OCI-LY3 (cell line): ENCODE measurements at regions not wholly inside any gene's neighbourhood (a gene's known extent, or its start where the extent isn't known, plus 50 kb on each side); places are given as distances from the start of the nearest gene placed in this dataset.
"Not testable (repeated sequence)": the region's sequence is repeated elsewhere in the genome, so short reads cannot be mapped to it uniquely, and the experiment has no call there.

Experiments used
- H2AFZ ChIP-seq: fragments of 200-600, 300-600 bp; shearing (Covaris generic); 2 replicates; pipeline ENCODE4 v1.6.0; 2014; ENCODE audit warnings: antibody characterized with exemption, low read depth, low read length
- H3K27ac ChIP-seq: fragments of 200-600, 300-600 bp; sonication (generic); 2 replicates; pipeline ENCODE4 v1.5.1; 2014; ENCODE audit warnings: mild to moderate bottlenecking, low read length, moderate library complexity, mixed read lengths
- H3K27me3 ChIP-seq: fragments of 200-600, 300-600 bp; sonication (generic); 2 replicates; pipeline ENCODE4 v1.6.1; 2014; ENCODE audit warnings: low read depth, low read length, mixed read lengths
- H3K36me3 ChIP-seq: fragments of 200-600, 300-600 bp; sonication (generic); replicated peaks from 2 replicates; pipeline ENCODE3; 2014; ENCODE audit warnings: low read depth, low read length, mixed read lengths
- H3K4me1 ChIP-seq: fragments of 300-600, 200-600 bp; sonication (generic); 2 replicates; pipeline ENCODE4 v1.6.1; 2014; ENCODE audit warnings: low read length, mixed read lengths
- H3K4me2 ChIP-seq: fragments of 200-600, 300-600 bp; sonication (generic); 2 replicates; pipeline ENCODE4 v1.6.1; 2014; ENCODE audit warnings: low read length, mixed read lengths
- H3K4me3 ChIP-seq: fragments of 300-600, 200-600 bp; sonication (generic); 2 replicates; pipeline ENCODE4 v1.5.1; 2014; ENCODE audit warnings: antibody characterized with exemption, mild to moderate bottlenecking, low read length, moderate library complexity
- H3K79me2 ChIP-seq: fragments of 300-600, 200-600 bp; shearing (Covaris generic); 2 replicates; pipeline ENCODE4 v1.6.1; 2014; ENCODE audit warnings: mild to moderate bottlenecking, low read length, mixed read lengths
- H3K9ac ChIP-seq: fragments of 300-600, 200-600 bp; shearing (Covaris generic); 2 replicates; pipeline ENCODE4 v1.6.0; 2014; ENCODE audit warnings: mild to moderate bottlenecking, low read length, moderate library complexity
- H3K9me3 ChIP-seq: fragments of 200-600, 300-600 bp; shearing (Covaris generic); 2 replicates; pipeline ENCODE4 v1.6.1; 2014; ENCODE audit warnings: low read length, mixed read lengths; ENCODE audit not compliant: insufficient read depth
- H4K20me1 ChIP-seq: fragments of 200-600, 300-600 bp; sonication (generic); 2 replicates; pipeline ENCODE4 v1.6.1; 2016; ENCODE audit warnings: low read length, mixed read lengths; ENCODE audit not compliant: insufficient read depth
- CTCF ChIP-seq: fragments of 200-600, 300-600 bp; sonication (generic); IDR thresholded peaks from 2 replicates; pipeline ENCODE4 v1.5.1; 2014; ENCODE audit warnings: antibody characterized with exemption, low read length, low read depth
- EZH2phosphoT487 ChIP-seq: fragments of 200-600 bp; shearing (Covaris generic); IDR thresholded peaks from 2 replicates; pipeline ENCODE4 v1.6.1; 2018; ENCODE audit warnings: antibody characterized with exemption, mixed run types, low read depth

GRCh38 chr16:65808790-65809189 lies 557.7 kb upstream of the CDH5 start:
- H3K27ac ChIP-seq, result no peak overlapping the region
- no peak overlapping the region for H2AFZ ChIP-seq
- H3K79me2 ChIP-seq, result no peaks in the 10 kb centered on the region
- H3K9me3 ChIP-seq, result no peaks in the 10 kb centered on the region
- no peak overlapping the region for H3K4me3 ChIP-seq
- H3K4me2 ChIP-seq, result no peak overlapping the region
- no peaks in the 10 kb centered on the region for H4K20me1 ChIP-seq
- no peaks in the 10 kb centered on the region for H3K36me3 ChIP-seq
- no peaks in the 10 kb centered on the region for H3K27me3 ChIP-seq
- no peaks in the 10 kb centered on the region for H3K4me1 ChIP-seq
- no peak overlapping the region for H3K9ac ChIP-seq
- TF ChIP-seq EZH2phosphoT487, result no peak

- Histone ChIP-seq H4K20me1 (no peaks in the 10 kb centered on the region), H3K4me2 (no peak overlapping the region), H3K27ac (no peak overlapping the region), H3K4me3 (no peak overlapping the region), H3K36me3 (no peaks in the 10 kb centered on the region), H3K79me2 (no peaks in the 10 kb centered on the region), H3K4me1 (no peaks in the 10 kb centered on the region), H3K9ac (no peak overlapping the region), H3K9me3 (no peaks in the 10 kb centered on the region), H3K27me3 (no peaks in the 10 kb centered on the region), H2AFZ (no peak overlapping the region)
- TF ChIP-seq EZH2phosphoT487, result no peak
- TF ChIP-seq CTCF, result no peak
Observed at GRCh38 chr16:65807858-65808257, 558.6 kb upstream of the CDH5 start.

GRCh38 chr16:65805704-65806103 lies 560.8 kb upstream of the CDH5 start:
- H3K9ac ChIP-seq, H3K9me3 ChIP-seq, H3K4me2 ChIP-seq, H3K27me3 ChIP-seq, H3K36me3 ChIP-seq, H4K20me1 ChIP-seq, H3K27ac ChIP-seq, H2AFZ ChIP-seq, H3K4me3 ChIP-seq, H3K79me2 ChIP-seq, H3K4me1 ChIP-seq: not testable (repeated sequence)

GRCh38 chr16:65796481-65796880 lies 570.0 kb upstream of the CDH5 start:
- Histone ChIP-seq H3K36me3 (no peaks in the 10 kb centered on the region), H4K20me1 (no peaks in the 10 kb centered on the region), H3K9me3 (no peaks in the 10 kb centered on the region), H3K4me3 (no peak overlapping the region), H3K27me3 (no peaks in the 10 kb centered on the region), H3K27ac (no peak overlapping the region), H3K4me1 (no peaks in the 10 kb centered on the region), H3K4me2 (no peak overlapping the region), H3K79me2 (no peaks in the 10 kb centered on the region), H2AFZ (no peak overlapping the region), H3K9ac (no peak overlapping the region)
- TF ChIP-seq EZH2phosphoT487 (no peak), CTCF (no peak)

GRCh38 chr16:65794973-65795372 lies 571.5 kb upstream of the CDH5 start:
- no peak overlapping the region for H3K4me2 ChIP-seq
- H3K9ac ChIP-seq, result no peak overlapping the region
- no peaks in the 10 kb centered on the region for H3K36me3 ChIP-seq
- no peaks in the 10 kb centered on the region for H3K4me1 ChIP-seq
- no peaks in the 10 kb centered on the region for H3K79me2 ChIP-seq
- TF ChIP-seq CTCF (no peak), EZH2phosphoT487 (no peak)
- H2AFZ ChIP-seq, result no peak overlapping the region
- H3K4me3 ChIP-seq, result no peak overlapping the region
- no peak overlapping the region for H3K27ac ChIP-seq
- H3K27me3 ChIP-seq, result no peaks in the 10 kb centered on the region
- no peaks in the 10 kb centered on the region for H3K9me3 ChIP-seq
- H4K20me1 ChIP-seq, result no peaks in the 10 kb centered on the region
